Cardiac muscle cell (in vitro differentiated cells and primary cell): ENCODE measurements at regions not wholly inside any gene's neighbourhood (a gene's known extent, or its start where the extent isn't known, plus 50 kb on each side); places are given as distances from the start of the nearest gene placed in this dataset.

Experiments used
- DNase-seq, 2 donors: peaks; one replicate each; pipeline versions ENCODE4 v3.0.0 to v3.0.0-alpha.2; 2010 to 2017; ENCODE audit warnings: low read depth in 1 of 2, low spot score in 1 of 2
- H3K27ac ChIP-seq: fragments of 200-600 bp; sonication (generic); 2 replicates; pipeline ENCODE4 v1.5.1; 2016
- H3K27me3 ChIP-seq: fragments of 200-600 bp; sonication (generic); 2 replicates; pipeline ENCODE4 v1.6.0; 2016; ENCODE audit warnings: control low read depth
- H3K36me3 ChIP-seq: fragments of 200-600 bp; sonication (generic); 2 replicates; pipeline ENCODE4 v1.5.1; 2016; ENCODE audit warnings: control low read depth
- H3K4me1 ChIP-seq: fragments of 200-600 bp; sonication (generic); 2 replicates; pipeline ENCODE4 v1.8.1; 2017; ENCODE audit warnings: low read depth, mild to moderate bottlenecking, mixed run types
- H3K4me3 ChIP-seq: fragments of 200-600 bp; sonication (generic); 2 replicates; pipeline ENCODE4 v1.5.1; 2016; ENCODE audit warnings: mild to moderate bottlenecking
- H3K9me3 ChIP-seq: fragments of 200-600 bp; sonication (generic); 2 replicates; pipeline ENCODE4 v1.5.1; 2017; ENCODE audit warnings: low read depth, mild to moderate bottlenecking, control low read depth
- TF ChIP-seq, protein P1 (sequence below): IDR thresholded peaks from 2 replicates; pipeline ENCODE4 v1.5.1; 2012; ENCODE audit warnings: low read depth, mild to moderate bottlenecking, low read length

DNA sequence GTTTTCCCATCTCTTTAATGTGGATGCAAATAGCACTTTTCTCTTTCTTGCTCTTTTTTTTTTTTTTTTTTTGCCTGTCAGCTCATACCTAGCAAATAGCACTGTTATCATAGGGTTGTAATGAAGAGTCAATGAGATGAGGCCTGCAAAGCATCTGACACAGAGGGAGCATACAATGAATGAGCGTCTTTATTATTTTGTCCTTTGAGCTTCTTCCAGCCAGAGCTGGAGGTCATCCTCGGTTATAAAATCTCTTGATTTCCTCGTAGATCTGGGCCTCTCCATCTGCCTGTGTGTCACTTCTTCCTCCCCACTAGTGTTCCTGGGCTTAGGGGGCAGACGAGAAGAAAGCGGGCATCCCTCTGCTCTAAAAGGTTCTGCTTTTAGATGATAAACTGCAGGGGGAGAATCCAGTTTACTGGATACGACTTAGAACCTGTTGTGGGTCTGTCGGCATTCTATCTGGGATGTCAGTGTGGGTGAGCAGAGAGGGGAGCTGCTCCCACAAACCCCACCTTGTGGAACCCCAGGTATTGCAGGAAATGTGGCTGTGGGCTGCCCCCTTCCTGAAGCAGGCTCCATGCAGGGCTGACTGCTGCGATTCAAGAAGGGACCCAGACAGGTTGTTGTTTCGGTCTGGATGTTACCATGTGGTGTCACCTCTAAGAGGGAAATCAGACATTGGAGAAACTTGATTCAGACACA lies 135.8 kb upstream of the GPR26 start:
- peaks cover 4% of the 10 kb centered on the region for H3K4me1 ChIP-seq
- H3K27ac ChIP-seq: no peak overlapping the region
- no peak overlapping the region for H3K4me3 ChIP-seq
- H3K27me3 ChIP-seq: no peaks in the 10 kb centered on the region
- TF ChIP-seq, protein P1, sequence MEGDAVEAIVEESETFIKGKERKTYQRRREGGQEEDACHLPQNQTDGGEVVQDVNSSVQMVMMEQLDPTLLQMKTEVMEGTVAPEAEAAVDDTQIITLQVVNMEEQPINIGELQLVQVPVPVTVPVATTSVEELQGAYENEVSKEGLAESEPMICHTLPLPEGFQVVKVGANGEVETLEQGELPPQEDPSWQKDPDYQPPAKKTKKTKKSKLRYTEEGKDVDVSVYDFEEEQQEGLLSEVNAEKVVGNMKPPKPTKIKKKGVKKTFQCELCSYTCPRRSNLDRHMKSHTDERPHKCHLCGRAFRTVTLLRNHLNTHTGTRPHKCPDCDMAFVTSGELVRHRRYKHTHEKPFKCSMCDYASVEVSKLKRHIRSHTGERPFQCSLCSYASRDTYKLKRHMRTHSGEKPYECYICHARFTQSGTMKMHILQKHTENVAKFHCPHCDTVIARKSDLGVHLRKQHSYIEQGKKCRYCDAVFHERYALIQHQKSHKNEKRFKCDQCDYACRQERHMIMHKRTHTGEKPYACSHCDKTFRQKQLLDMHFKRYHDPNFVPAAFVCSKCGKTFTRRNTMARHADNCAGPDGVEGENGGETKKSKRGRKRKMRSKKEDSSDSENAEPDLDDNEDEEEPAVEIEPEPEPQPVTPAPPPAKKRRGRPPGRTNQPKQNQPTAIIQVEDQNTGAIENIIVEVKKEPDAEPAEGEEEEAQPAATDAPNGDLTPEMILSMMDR: no peak
- no peak for DNase-seq
- H3K36me3 ChIP-seq: no peaks in the 10 kb centered on the region
- H3K9me3 ChIP-seq: no peaks in the 10 kb centered on the region

DNA sequence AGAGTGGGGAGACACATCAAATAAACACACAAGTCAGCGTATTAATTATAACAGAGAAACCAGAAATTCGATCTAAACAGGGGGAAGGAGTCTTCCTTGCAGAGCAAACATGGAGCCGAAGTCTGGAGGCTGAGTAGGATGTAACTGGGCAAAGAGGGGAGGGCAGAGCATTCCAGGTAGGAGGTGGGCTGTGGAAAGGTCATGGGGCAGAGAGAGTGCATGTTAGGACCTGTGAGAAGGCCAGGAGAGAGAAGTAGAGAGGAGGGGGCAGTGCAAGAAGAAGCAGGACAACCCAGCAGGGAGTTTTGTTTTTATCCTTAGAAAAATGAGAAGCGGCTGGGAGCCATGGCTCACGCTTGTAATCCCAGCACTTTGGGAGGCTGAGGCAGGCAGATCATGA lies 130.8 kb upstream of the GPR26 start:
- no peaks in the 10 kb centered on the region for H3K27me3 ChIP-seq
- no peak overlapping the region for H3K27ac ChIP-seq
- DNase-seq: no peak
- H3K9me3 ChIP-seq: no peaks in the 10 kb centered on the region
- H3K4me3 ChIP-seq: no peak overlapping the region
- H3K4me1 ChIP-seq: peaks cover 4% of the 10 kb centered on the region
- TF ChIP-seq, protein P1: no peak
- no peaks in the 10 kb centered on the region for H3K36me3 ChIP-seq

DNA sequence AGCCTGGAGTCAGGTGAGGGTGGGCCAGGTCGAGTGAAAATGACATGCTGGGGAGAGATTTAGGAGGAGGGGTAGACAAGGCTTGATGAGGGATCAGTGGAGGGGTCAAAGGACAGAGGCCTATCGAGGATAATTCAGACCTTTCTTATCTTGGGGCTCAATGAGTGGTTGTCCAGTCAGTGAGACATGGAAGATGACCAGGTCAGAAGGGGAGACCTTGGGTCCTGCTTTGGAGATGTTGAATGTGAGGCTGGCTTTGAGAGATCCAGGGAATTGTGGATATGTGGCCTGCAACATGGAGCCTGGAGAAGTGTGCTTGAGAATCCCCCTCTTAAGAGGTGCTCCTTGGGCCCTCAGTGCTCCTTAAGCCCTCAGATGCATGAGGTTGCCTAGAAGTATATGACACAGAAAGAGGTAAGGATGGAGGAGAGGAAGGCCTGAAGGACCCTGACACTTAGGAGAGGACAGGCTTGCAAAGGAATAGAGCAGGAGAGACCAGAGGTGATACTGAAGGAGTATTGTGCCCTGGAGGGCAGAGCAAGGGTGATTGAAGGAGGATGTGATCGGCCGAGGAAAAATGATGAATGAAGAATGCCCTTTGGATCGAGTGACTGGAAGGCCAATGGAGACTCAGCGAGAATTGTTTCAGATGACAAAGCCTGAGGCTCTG lies 129.8 kb upstream of the GPR26 start:
- H3K9me3 ChIP-seq: no peaks in the 10 kb centered on the region
- TF ChIP-seq, protein P1: no peak
- peaks cover 4% of the 10 kb centered on the region for H3K4me1 ChIP-seq
- no peak for DNase-seq
- H3K27me3 ChIP-seq: no peaks in the 10 kb centered on the region
- H3K27ac ChIP-seq: no peak overlapping the region
- no peak overlapping the region for H3K4me3 ChIP-seq
- no peaks in the 10 kb centered on the region for H3K36me3 ChIP-seq

DNA sequence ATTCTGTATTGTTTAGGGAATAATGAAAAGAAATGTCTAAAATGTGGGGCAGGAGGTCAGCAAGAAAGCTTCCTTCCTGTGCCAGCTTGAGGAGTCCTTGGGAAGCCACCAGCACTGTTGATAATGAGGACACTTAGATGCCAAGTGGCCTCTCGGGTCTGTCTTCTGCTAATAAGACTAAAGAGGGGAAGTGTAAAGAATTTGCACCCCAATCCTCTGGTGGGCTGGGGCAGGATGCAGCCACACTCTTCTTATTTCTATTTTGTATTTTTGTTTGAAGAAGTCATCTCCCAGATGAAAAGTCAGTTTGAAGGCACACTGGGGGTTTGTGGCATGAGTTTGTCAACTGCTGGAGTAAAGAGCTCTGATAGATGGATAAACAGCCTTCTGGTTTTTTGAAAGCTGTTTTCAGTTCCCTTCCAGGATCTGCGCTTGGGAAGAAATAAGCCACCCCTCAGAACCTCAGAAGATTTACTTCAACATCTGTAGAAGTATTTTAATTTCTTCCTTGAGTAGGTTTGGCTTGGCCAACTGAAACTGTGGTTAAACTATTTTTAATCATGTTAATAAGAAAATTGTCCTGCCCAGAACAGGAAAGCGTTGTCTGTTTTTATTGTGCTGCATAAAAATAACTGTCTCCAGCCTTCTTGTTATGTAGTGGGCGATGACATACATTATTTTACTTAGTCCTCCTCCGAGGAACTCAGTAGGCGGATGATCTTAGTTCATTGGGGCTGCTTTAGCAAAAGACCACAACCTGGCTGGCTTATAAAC lies 128.8 kb upstream of the GPR26 start:
- no peaks in the 10 kb centered on the region for H3K9me3 ChIP-seq
- no peak overlapping the region for H3K27ac ChIP-seq
- TF ChIP-seq, protein P1: no peak
- no peaks in the 10 kb centered on the region for H3K36me3 ChIP-seq
- no peak for DNase-seq
- no peaks in the 10 kb centered on the region for H3K27me3 ChIP-seq
- H3K4me3 ChIP-seq: no peak overlapping the region
- peaks cover 4% of the 10 kb centered on the region for H3K4me1 ChIP-seq

DNA sequence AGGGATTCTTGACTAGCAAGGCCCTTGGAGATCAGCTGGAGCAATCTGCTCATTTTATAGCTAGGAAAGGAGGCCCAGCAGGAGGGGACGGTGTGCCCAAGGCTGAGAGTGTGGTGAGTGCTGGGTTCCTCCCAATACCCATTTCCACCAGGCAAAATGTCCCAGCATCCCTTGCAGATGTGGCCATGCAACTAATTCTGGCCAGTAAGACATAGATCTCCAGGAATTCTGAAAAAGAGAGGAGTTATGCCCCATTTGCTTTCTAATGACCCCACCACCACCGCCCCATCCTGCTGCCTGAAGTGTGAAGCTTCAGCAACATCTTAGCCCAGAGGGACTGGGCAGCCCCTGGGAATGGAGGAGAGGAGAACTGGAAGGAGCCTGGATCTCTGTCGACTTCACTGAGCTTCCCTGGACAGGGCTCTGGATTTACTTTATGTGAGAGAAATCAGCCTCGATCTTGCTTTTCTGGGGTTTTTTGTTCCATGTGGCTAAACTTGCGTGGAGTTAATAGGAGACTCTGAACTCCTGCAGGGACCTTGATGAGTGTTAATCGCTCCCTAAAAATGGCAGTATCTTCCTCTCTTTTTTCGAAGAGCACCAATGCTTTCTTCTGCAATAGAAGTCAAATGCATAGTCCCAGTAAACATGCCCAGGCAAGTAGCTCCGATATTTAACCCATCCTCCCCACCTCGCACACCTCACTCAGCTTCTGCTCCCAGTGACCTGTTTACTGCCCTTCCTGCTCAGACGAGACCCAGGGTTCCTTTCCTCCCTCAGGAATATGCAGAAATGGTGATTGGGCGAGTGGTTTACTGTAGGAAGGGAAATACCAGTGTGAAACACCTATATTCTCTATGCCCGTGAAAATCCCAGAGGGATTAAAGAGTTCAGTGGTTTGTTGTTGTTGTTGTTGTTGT lies 127.5 kb upstream of the GPR26 start:
- no peak overlapping the region for H3K27ac ChIP-seq
- H3K36me3 ChIP-seq: no peaks in the 10 kb centered on the region
- H3K4me1 ChIP-seq: peaks cover 4% of the 10 kb centered on the region
- no peak overlapping the region for H3K4me3 ChIP-seq
- TF ChIP-seq, protein P1: no peak
- H3K27me3 ChIP-seq: no peaks in the 10 kb centered on the region
- no peak for DNase-seq
- H3K9me3 ChIP-seq: no peaks in the 10 kb centered on the region
